GM23248 (cell line): ENCODE measurements at regions not wholly inside any gene's neighbourhood (a gene's known extent, or its start where the extent isn't known, plus 50 kb on each side); places are given as distances from the start of the nearest gene placed in this dataset.

Experiments used
- DNase-seq: peaks from one replicate; pipeline ENCODE4 v3.0.0-alpha.2; 2015
- H2AFZ ChIP-seq: fragments of 200-600 bp; sonication (generic); 2 replicates; pipeline ENCODE4 v1.6.1; 2016; ENCODE audit warnings: antibody characterized with exemption
- H3F3A ChIP-seq: fragments of 200-600 bp; sonication (generic); 2 replicates; pipeline ENCODE4 v1.6.1; 2016; ENCODE audit warnings: mild to moderate bottlenecking, antibody characterized with exemption, mixed run types; ENCODE audit not compliant: insufficient read depth
- H3K27ac ChIP-seq: fragments of 200-600 bp; sonication (generic); 2 replicates; pipeline ENCODE4 v1.5.1; 2016; ENCODE audit warnings: mild to moderate bottlenecking
- H3K27me3 ChIP-seq: fragments of 200-600 bp; sonication (generic); replicated peaks from 2 replicates; pipeline ENCODE4 v1.6.1; 2016; ENCODE audit warnings: mild to moderate bottlenecking; ENCODE audit not compliant: insufficient read depth
- H3K36me3 ChIP-seq: fragments of 200-600 bp; sonication (generic); 2 replicates; pipeline ENCODE4 v1.6.1; 2016; ENCODE audit warnings: low read depth, mild to moderate bottlenecking
- H3K4me1 ChIP-seq: fragments of 200-600 bp; sonication (generic); 2 replicates; pipeline ENCODE4 v1.6.1; 2016; ENCODE audit warnings: mild to moderate bottlenecking; ENCODE audit not compliant: insufficient read depth
- H3K4me2 ChIP-seq: fragments of 200-600 bp; sonication (generic); one replicate; pipeline ENCODE4 v1.6.1; 2016; ENCODE audit warnings: mild to moderate bottlenecking; ENCODE audit not compliant: unreplicated experiment
- H3K4me3 ChIP-seq: fragments of 200-600 bp; sonication (generic); 2 replicates; pipeline ENCODE4 v1.5.1; 2016; ENCODE audit warnings: mild to moderate bottlenecking
- H3K79me2 ChIP-seq: fragments of 200-600 bp; sonication (generic); 2 replicates; pipeline ENCODE4 v1.6.1; 2016; ENCODE audit warnings: mild to moderate bottlenecking; ENCODE audit not compliant: insufficient read depth
- H3K9ac ChIP-seq: fragments of 200-600 bp; sonication (generic); 2 replicates; pipeline ENCODE4 v1.6.1; 2016; ENCODE audit warnings: mild to moderate bottlenecking
- H3K9me2 ChIP-seq: fragments of 200-600 bp; sonication (generic); 2 replicates; pipeline ENCODE4 v1.6.1; 2016; ENCODE audit warnings: mixed run types, mild to moderate bottlenecking, moderate library complexity; ENCODE audit not compliant: insufficient read depth
- H3K9me3 ChIP-seq: fragments of 200-600 bp; sonication (generic); one replicate; pipeline ENCODE4 v1.6.1; 2017; ENCODE audit warnings: low read depth
- H4K20me1 ChIP-seq: fragments of 200-600 bp; sonication (generic); 2 replicates; pipeline ENCODE4 v1.6.0; 2016; ENCODE audit not compliant: insufficient read depth
- EZH2 ChIP-seq: fragments of 200-600 bp; sonication (generic); IDR thresholded peaks from 2 replicates; pipeline ENCODE4 v1.6.1; 2018; ENCODE audit warnings: antibody characterized with exemption, mild to moderate bottlenecking; ENCODE audit not compliant: insufficient read depth, poor library complexity, severe bottlenecking
- EZH2phosphoT487 ChIP-seq: fragments of 200-600 bp; sonication (generic); IDR thresholded peaks from 2 replicates; pipeline ENCODE4 v1.6.1; 2018; ENCODE audit warnings: antibody characterized with exemption, moderate library complexity, mild to moderate bottlenecking, low read depth; ENCODE audit not compliant: insufficient read depth
- WGBS, 2 experiments: methylation state at CpG; one replicate each; pipeline ENCODE4 v1.1.6; 2015 to 2017; ENCODE audit warnings: low lambda C conversion rate in 2 of 2, low coverage in 1 of 2; ENCODE audit errors: missing lambda C conversion rate in 2 of 2; 5-methylcytosine and 5-hydroxymethylcytosine counted together
- in situ Hi-C: fragments of 300-500 bp; cut with MboI; formaldehyde crosslinking; loops from 2 replicates; pipeline ENCODE4 v1.15.0; 2020

- Histone ChIP-seq H3K27me3 (no peaks in the 10 kb centered on the region), H3K4me3 (no peak overlapping the region), H2AFZ (no peak overlapping the region), H3K9me2 (0 out of 2 replicates have a peak, but pooled peaks cover 5% of the 10 kb centered on the region), H3K9me3 (no peaks in the 10 kb centered on the region), H3K9ac (no peak overlapping the region), H3K79me2 (no peaks in the 10 kb centered on the region), H3K36me3 (no peaks in the 10 kb centered on the region), H3F3A (no peaks in the 10 kb centered on the region), H3K4me2 (no peak overlapping the region), H4K20me1 (no peaks in the 10 kb centered on the region), H3K27ac (no peak overlapping the region), H3K4me1 (no peaks in the 10 kb centered on the region)
- no peak for TF ChIP-seq EZH2phosphoT487
- TF ChIP-seq EZH2: no peak
- in situ Hi-C loops: no loop called here
- DNase-seq: no peak
- WGBS, 2 experiments: 79 to 82% methylated on average over 19 of the region's 19 CpGs
These were observed 95.5 kb upstream of the AFDN start for GRCh38 chr6:167731216-167731615.

GRCh38 chr6:167731731-167732422 lies 94.8 kb upstream of the AFDN start:
- Histone ChIP-seq H4K20me1 (no peaks in the 10 kb centered on the region), H3K79me2 (no peaks in the 10 kb centered on the region), H3K36me3 (no peaks in the 10 kb centered on the region), H3K9me3 (no peaks in the 10 kb centered on the region), H3K4me1 (no peaks in the 10 kb centered on the region), H3K4me2 (no peak overlapping the region), H3K27ac (no peak overlapping the region), H3K9me2 (0 out of 2 replicates have a peak, but pooled peaks cover 5% of the 10 kb centered on the region), H3K4me3 (no peak overlapping the region), H2AFZ (no peak overlapping the region), H3K27me3 (no peaks in the 10 kb centered on the region), H3F3A (no peaks in the 10 kb centered on the region), H3K9ac (no peak overlapping the region)
- DNase-seq: no peak
- WGBS, 2 experiments: 72 to 78% methylated on average over 22 to 23 of the region's 23 CpGs
- TF ChIP-seq EZH2phosphoT487 (no peak), EZH2 (no peak)
- in situ Hi-C loops: no loop called here

- no peaks in the 10 kb centered on the region for H3K27me3 ChIP-seq
- no peaks in the 10 kb centered on the region for H4K20me1 ChIP-seq
- H3K4me1 ChIP-seq: no peaks in the 10 kb centered on the region
- no peaks in the 10 kb centered on the region for H3K36me3 ChIP-seq
- no peaks in the 10 kb centered on the region for H3K79me2 ChIP-seq
- H3K4me2 ChIP-seq: no peak overlapping the region
- TF ChIP-seq EZH2phosphoT487 (no peak), EZH2 (no peak)
- H3K9ac ChIP-seq: no peak overlapping the region
- no peak overlapping the region for H3K4me3 ChIP-seq
- 0 out of 2 replicates have a peak, but pooled peaks cover 1% of the 10 kb centered on the region for H3K9me2 ChIP-seq
- DNase-seq: peak; percentile 4
- no peak overlapping the region for H3K27ac ChIP-seq
- H3K9me3 ChIP-seq: no peaks in the 10 kb centered on the region
- 7 to 8% methylated on average over 16 of the region's 16 CpGs for WGBS, 2 experiments
- H3F3A ChIP-seq: no peaks in the 10 kb centered on the region
- in situ Hi-C loops: no loop called here
- no peak overlapping the region for H2AFZ ChIP-seq
These were observed 92.7 kb upstream of the AFDN start for GRCh38 chr6:167733740-167734661.

GRCh38 chr6:167734662-167735083 lies 92.0 kb upstream of the AFDN start:
- Histone ChIP-seq H2AFZ (no peak overlapping the region), H4K20me1 (no peaks in the 10 kb centered on the region), H3K9me2 (no peaks in the 10 kb centered on the region), H3K27ac (no peak overlapping the region), H3K79me2 (no peaks in the 10 kb centered on the region), H3K4me2 (no peak overlapping the region), H3K27me3 (no peaks in the 10 kb centered on the region), H3K9me3 (no peaks in the 10 kb centered on the region), H3K36me3 (no peaks in the 10 kb centered on the region), H3K9ac (no peak overlapping the region), H3F3A (no peaks in the 10 kb centered on the region), H3K4me3 (no peak overlapping the region), H3K4me1 (no peaks in the 10 kb centered on the region)
- in situ Hi-C loops: no loop called here
- WGBS, 2 experiments: 53 to 69% methylated on average over 6 of the region's 6 CpGs
- DNase-seq: no peak
- no peak for TF ChIP-seq EZH2
- TF ChIP-seq EZH2phosphoT487: no peak
